NCI-H2081 treated with DMSO at 0.1 percent for 48 hours (cell line): ENCODE measurements at regions not wholly inside any gene's neighbourhood (a gene's known extent, or its start where the extent isn't known, plus 50 kb on each side); places are given as distances from the start of the nearest gene placed in this dataset.
"Not testable (repeated sequence)": the region's sequence is repeated elsewhere in the genome, so short reads cannot be mapped to it uniquely, and the experiment has no call there.

Experiments used
- DNase-seq: peaks from one replicate; lab custom pipeline; 2025; lab: John Stamatoyannopoulos, UW

DNA sequence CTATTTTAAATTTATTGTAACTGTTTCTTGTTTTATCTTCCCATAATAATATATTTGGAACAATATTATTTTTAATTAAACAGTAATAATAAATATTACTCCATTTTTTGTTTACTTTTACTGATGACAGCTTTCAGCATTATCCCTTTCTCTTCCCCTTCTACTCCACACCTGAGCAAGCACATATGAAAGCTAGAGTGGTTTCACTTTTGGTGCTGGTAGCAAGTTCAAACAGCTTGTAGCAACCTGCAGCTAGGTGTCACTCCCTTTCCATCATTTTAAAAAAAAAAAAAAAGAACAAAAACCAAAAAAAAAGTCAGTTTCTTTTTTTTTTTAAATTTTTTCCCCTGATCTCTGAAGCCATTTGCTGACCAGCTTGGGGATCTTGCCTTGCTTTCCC, 801.8 kb downstream of the CCDC85A start:
- DNase-seq, result no peak

DNA sequence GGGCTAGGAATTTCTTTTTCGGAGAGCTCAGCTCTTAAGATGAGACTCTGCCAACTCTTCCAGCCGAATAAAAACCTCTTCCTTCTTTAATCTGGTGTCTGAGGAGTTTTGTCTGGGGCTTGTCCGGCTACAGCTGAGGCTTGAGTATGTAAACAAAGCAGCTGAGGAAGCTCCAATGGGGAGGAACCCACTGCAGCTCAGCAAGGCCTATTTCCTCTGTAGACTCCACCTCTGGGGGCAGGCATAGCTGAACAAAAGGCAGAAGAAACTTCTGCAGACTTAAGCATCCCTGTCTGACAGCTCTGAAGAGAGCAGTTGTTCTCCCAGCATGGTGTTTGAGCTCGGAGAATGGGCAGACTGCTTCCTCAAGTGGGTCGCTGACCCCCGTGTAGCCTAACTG, 838.7 kb downstream of the CCDC85A start:
- no peak for DNase-seq

DNA sequence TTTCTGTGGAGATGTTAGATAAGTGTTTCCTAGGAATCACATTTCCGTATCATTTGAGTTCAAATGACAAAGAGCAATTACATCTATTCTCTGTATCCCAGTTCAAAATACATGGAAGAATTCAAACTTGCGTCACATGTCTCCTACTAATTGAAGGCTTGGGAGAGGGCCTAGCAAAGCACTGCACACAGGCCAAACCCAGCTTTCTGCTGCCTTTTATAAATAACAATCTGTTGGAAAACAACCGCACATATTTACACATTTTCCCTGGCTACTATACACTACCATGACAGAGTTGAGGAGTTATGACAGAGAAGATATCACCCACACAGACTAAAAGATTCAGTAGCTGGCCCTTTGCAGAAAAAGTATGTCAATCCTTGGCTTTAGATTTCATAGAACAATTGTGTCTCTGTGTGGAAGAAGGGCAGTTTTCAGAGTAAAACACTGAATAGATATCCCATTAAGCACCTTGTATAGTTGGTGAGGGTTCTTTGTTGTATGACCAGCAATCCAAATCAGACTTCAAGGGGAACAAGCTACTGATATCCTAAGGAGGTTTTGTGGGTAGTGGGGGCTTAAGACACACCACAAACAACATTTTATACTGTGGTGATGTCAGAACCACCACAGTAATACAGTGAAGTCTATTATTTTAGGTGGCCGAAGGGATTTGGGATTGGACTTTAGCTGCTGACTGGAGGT, 861.3 kb downstream of the CCDC85A start:
- DNase-seq, result no peak

DNA sequence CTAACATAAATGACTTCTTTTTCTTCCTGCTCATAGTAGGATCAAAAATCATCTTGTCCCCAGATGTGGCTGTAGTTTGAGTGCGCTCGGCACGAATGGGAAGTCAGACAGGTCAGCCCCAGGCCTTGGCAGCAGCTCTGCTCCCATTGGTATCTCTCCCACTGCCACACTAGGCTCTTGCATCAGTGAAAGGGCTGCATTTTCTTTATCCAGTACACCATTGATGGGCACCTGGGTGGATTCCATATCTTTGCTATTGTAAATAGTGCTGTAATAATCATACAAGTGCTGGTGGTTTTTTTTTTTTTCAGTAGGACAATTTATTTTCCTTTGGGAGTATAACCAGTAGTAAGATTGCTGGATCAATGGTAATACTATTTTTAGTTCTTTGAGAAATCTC, 865.5 kb downstream of the CCDC85A start:
- no peak for DNase-seq

DNA sequence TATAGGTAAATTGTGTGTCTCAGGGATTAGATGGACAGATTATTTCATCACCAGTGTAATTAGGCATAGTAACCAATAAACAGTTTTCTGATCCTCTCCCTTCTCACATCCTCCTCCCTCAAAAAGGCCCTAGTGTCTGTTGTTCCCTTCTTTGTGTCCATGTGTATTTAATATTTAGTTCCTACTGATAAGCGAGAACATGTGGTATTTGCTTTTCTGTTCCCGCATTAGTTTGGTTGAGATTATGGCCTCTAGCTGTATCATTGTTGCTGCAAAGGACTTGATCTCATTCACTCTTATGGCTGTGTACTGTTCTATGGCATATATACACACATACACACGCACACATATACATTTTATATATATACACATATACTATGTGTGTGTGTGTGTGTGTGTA, 866.2 kb downstream of the CCDC85A start:
- DNase-seq, result no peak

DNA sequence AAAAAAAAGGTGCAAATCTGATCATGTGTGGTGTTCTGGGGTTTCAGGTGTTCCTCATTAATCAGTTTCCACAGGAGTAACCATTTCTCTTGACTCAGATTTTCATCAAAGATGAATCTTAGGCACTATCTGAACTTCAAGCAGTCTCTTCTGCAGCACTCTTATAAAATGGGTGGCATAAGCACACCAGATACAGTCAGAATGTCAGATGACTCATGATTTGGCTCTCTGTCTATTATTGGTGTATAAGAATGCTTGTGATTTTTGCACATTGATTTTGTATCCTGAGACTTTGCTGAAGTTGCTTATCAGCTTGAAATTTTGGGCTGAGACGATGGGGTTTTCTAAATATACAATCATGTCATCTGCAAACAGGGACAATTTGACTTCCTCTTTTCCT, 882.5 kb downstream of the CCDC85A start:
- not testable (repeated sequence) for DNase-seq

DNA sequence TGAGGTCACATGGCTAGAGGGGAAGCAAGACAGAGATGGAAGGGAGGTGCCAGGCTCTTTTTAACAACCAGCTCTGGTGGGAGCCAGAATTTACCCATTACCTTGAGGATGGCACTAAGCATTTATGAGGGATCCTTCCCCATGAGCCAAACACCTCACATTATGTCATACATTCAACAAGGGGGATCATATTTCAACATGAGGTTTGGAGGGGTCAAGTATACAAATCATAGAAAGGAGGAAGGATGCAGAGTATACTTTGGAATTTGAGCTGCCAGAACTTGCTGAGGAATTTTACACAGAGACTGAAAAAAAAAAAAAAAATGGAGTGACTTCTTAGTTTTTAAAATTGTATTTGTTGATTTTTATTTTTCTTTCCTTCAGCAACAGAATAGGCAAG, 891.4 kb downstream of the CCDC85A start:
- DNase-seq, result no peak

DNA sequence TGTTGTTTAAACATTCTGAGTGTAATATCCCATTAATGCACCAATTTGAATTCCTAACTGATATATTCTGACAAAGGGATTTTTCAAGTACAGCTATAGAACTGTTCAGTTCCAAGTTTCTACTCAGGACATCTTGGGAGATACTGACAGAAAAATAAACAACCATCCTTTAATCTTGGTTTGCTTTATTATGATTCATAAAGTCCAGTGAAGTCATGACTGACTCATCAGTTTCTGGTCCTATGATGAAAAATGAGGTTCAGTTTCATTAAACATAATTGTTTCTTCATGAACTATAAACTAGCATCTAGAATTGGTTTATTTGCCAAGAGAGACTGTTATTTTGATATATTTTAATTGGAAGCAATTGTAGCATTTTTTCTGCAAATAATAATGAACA, 896.2 kb downstream of the CCDC85A start:
- DNase-seq, result no peak

DNA sequence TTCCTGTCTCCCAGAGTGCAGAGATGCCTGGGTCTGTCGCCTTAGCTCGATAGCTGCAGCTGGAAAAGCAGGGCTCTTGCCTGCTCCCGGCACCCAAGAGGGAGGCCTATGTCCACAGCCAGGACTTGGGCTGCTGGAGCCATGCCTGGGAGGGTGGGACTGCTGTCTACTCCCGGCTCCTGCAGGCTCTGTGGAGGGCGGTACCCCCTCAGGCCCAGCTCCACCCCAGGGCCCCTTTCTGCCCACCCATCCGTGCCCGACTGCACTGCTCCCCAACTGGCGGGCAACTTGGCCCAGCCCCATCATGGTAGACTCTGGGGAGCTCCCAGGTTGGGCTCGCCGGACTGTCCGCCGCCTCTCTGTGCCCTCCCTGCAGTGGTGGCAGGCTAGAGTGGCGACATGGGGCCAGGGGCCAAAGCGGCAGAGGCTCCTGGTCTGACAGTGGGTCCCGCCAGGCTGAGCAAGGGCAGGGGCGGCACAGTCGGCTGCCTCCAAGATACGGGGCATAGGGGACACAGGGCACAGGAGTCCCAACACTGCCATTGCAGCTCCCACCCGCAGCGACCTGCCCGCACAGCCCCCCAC, 901.0 kb downstream of the CCDC85A start:
- DNase-seq, result no peak

DNA sequence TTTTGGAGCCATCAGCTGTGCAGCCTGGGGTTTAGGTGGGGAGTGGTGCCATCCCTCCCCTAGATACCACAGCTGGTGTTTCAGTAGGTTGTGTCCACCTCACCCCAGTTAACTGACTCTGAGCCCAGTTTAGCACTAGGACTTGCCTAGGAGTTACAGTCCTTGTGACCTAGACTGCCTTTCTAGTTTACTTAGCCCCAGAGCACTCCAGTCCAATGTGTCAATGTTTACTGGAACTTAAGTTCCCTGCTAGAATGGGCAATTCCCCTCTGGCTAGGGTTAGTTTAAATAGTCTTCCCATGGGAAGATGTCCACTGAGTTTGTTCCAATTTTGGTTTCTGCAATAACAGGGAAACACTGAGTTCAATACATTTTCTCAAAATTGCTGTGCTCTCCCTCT, 909.2 kb downstream of the CCDC85A start:
- DNase-seq, result no peak

DNA sequence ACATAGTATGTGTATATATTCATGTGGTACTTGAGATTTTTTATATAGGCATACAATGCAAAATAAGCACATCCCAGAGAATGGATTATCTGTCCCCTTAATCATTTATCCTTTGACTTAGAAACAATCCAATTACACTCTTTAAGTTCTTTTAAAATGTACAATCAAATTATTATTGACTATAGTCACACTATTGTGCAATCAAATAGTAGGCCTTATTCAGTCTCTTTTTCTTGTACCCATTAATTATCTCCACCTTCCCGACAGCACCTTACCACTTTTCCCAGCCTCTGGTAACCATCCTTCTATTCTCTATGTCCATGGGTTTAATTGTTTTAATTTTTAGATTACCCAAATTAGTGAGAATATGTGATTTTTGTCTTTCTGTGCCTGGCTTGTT, 914.1 kb downstream of the CCDC85A start:
- no peak for DNase-seq

DNA sequence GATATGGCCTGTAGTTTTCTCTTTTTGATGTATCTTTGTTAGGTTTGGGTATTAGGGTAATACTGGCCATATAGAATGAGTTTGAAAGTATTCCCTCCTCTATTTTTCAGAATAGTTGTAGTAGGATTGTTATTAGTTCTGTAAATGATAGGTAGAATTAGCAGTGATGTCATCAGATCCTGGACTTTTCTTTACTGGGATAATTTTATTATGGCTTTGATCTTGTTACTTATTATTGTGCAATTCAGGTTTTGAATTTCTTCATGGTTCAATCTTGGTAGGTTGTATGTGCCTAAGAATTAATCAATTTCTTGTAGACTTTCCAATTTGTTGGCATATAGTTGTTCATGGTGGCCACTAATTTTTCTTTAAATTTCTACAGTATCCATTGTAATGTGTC, 916.6 kb downstream of the CCDC85A start:
- DNase-seq, result no peak

DNA sequence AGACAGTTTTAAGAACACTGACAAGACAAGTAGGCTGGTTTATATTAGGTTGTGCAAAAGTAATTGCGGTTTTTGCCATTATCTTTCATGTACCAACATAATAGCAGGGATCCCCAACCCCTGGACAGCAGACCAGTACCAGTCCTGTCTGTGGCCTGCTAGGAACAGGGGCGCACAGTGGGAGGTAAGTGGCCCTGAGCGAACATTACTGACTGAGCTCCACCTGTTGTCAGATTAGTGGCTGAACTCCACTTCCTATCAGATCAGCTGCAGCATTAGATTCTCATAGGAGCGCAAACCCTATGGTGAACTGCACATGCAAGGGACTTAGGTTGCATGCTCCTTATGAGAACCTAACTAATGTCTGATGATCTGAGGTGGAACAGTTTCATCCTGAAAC, 921.9 kb downstream of the CCDC85A start:
- no peak for DNase-seq

DNA sequence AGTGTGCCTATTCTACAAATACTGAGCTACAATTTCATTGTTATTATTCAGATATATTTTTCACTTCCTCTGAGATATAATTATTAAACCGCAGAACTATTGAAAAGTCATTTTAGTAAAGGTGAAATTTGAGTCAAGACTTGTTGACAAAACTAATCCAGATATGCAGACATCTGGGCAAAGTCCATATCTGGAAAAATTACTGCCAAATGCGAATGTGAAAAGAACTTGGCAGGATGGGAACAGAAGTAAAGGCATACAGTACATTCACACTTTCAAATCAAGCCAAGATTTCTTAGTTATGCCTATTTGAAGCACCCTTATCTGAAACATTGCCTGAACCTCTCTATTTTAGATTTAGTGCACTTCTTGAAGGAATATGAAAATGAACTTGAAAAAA, 923.6 kb downstream of the CCDC85A start:
- no peak for DNase-seq

DNA sequence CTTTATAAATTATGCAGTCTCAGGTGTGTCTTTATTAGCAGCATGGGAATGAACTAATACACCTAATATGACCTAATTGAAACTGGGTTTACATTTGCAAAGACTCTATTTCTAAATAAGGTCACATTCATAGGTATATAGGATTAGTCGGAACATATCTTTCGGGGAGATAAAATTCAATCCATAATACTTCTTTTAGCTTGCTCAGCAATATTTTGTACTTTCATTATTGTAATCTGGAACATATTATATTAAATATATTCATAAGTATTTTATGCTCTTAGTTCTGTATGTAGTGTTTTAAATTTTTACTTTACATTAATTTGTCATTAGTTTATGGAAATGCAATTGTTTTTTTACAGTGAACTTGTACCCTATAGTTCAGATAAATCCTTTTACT, 927.7 kb downstream of the CCDC85A start:
- DNase-seq, result no peak

DNA sequence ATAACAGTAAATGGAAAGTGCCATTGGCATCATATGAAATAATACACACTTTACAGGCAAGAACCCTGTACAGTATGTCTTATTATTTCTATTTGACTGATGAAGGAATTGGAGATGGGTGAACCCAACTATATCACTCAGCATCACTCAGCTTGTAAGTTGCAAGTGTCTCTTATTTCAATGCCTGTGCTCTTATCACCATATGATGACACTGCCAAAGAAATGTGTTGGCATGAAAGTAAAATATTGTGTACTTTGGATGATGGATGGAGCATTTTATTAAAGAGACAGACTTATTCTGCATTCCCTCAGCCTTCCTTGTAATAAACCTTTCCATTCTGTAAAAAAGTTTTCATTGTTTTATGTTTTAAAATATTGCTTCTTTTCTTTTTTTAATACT, 927.5 kb upstream of the VRK2 start:
- no peak for DNase-seq

DNA sequence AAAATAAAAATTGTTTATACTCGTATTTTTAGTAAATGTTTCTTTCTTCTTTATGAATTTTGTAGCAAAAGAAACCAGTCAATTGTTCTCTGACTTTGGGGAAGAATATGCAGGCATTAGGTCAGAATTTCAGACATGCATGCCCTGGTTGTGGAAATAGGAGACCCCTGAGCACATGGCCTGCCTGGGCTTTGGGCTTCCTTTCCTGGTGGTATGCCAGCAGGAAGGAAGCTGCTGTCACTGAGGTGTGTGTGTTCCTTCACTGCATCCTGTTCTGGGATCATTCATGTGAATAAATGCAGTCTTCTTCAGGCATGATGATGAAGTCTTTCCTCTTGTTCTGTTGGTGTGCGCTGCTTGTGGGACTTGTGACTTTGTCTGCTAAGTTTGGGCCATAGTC, 920.2 kb upstream of the VRK2 start:
- DNase-seq, result no peak

DNA sequence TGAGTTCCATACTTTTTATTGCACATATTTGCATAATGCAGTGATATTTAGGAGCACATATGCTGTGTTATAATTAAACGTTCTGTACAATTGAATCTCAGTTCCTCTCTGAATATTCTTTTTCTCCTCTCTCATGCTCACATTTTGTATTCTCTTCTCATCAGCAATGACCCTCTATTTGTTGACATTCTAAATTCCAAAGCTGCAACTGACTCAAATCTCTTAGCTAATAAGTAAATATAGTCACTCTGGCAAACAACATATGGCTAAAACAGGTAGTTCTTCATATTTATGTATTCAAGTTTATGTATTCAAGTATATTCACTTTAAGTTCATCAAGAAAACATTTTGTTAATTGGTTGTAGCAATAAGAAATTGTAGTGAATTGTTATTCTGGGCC, 907.4 kb upstream of the VRK2 start:
- DNase-seq, result no peak

DNA sequence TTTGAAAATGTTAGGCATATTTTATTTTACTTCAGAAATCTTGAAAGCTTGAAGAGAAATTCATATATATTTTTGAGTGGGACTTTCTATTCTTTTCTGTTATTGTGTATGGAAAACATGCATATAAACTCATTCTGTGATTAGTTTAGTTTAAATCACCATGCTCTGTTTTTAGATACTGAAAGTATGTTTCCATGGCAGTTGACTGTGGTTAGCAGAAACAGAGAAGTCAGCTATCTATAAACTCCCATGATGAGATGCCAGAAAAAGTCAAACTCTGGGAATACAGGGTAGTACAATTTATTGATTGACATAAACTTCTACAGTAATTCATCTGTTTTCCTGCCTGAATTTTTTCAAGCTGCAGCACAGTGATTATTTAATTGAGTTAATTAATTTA, 905.3 kb upstream of the VRK2 start:
- no peak for DNase-seq

DNA sequence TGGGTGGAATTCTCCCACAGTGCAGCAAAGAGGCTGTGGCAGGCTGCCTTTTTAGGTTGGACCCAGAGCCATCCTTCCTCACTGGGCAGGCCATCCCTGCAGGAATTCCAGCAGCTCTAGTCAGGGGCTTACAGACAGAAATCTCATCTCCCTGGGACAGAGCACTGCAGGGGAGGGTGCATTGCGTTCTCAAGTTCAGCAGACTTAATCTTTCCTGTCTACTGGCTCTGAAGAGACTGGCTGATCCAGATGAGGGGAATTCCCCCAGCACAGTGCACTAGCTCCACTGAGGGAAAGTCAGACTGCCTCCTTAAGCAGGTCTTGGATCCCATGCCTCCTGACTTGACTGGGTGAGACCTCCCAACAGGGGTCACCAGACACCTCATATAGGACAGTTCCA, 899.7 kb upstream of the VRK2 start:
- no peak for DNase-seq

DNA sequence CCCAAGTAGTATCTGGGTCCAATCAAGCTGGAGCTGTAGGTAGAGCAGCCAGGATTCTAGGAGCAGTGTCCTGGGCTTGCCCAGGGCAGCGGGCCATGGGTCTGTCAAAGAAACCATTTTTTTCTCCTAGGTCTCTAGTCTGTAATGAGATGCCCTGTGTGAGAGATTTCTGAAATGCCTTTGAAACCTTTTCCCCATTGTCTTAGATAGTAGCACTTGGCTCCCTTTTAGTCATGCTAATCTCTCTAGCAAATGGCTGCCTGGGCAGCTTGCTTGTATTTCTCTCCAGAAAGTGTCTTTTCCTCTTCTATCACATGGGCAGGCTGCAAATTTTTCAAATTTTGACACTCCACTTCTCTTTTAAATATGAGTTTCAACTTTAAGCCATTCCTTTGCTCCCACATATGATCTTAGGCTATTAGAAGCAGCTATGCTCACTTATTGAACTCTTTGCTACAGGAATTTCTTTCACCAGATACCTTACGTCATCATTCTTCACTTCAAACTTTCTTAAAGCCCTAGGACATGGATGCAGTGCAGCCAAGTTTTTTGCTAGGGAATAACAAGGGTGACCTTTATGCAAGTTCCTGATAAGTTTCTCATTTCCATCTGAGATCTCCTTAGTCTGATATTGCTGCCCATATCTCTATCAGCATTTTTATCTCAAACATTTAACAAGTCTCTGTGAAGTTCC, 890.2 kb upstream of the VRK2 start:
- DNase-seq, result no peak

DNA sequence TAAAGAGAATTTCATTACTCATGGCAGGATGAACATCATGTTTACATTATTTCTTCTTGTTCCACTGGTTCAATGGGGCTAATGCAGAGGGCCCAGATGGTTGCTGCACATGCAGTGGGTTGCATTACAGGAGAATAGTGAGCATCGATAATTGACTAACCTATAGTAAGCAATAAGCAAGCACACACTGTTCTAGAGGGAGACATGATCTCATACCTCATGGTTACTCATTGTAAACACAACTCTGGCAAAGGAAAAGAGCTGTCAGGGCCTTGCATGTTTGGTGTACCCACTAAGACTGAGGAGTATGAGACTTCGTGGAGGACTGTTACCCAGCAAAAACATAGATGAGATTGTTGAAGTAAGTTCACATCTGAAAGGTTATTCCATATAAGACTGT, 885.6 kb upstream of the VRK2 start:
- no peak for DNase-seq

DNA sequence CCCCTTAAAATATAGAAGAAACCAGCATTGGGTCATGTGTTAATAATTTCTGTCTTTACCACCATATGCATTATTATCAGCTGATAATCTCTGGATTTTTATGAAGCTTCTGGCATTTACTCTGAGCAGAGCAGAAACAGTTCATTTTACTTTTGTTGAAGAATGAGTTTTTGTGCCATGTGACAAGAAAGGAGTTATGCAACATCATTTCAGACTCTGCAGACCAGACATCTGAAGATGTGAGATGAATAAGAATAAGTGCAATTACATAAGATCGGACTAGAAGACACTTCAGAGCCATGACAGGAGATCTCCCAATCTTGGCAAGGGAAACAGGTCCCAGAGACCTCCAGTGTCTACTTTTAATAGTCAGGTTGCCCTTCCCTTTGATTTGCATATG, 869.4 kb upstream of the VRK2 start:
- DNase-seq, result no peak
